Ovary (tissue), 7 donors: ENCODE measurements at regions not wholly inside any gene's neighbourhood (a gene's known extent, or its start where the extent isn't known, plus 50 kb on each side); places are given as distances from the start of the nearest gene placed in this dataset.

Experiments
- DNase-seq, 5 donors: peaks; one replicate each; pipeline ENCODE4 v3.0.0-alpha.2; 2019 to 2020
- H3K27ac ChIP-seq, 2 donors: fragments of 200-600 bp; one replicate each; pipeline versions ENCODE4 v1.5.1 to v1.8.0; 2019 to 2022
- H3K27me3 ChIP-seq: fragments of 200-600 bp; one replicate; pipeline ENCODE4 v1.8.0; 2022
- H3K36me3 ChIP-seq: fragments of 200-600 bp; sonication (generic); one replicate; pipeline ENCODE4 v1.5.1; 2019
- H3K4me1 ChIP-seq: one replicate; pipeline ENCODE4 v1.8.1; 2013; ENCODE audit warnings: mild to moderate bottlenecking, moderate library complexity; ENCODE audit not compliant: insufficient read depth
- H3K4me3 ChIP-seq: fragments of 200-600 bp; sonication (generic); one replicate; pipeline ENCODE4 v1.5.1; 2017
- H3K9me3 ChIP-seq, 2 donors: fragments of 200-600 bp in 1 of 2; sonication (generic) in 1 of 2; one replicate each; pipeline versions ENCODE4 v1.5.1 to v1.8.1; 2013 to 2019; ENCODE audit warnings: mild to moderate bottlenecking in 1 of 2, moderate library complexity in 1 of 2
- EP300 ChIP-seq: sonication (generic); formaldehyde crosslinking; IDR thresholded peaks from one replicate; pipeline ENCODE4 v1.6.1; 2017; ENCODE audit warnings: antibody characterized with exemption
- POLR2A ChIP-seq: fragments of 450-650 bp; IDR thresholded peaks from one replicate; pipeline ENCODE4 v1.6.1; 2017; ENCODE audit warnings: antibody characterized with exemption, mild to moderate bottlenecking, moderate library complexity
- WGBS, 3 donors: extraction: QIAGEN DNeasy Blood & Tissue Kit in 1 of 3; methylation state at CpG; one replicate each; pipeline versions ENCODE4 v1.1.5 to v1.1.7; 2013 to 2017; 5-methylcytosine and 5-hydroxymethylcytosine counted together
- intact Hi-C, 4 donors: fragments of 100-400 bp; cut with DNase I; formaldehyde crosslinking; loops; one replicate each; pipeline versions ENCODE4 v1.11.0 to v1.15.1; 2022 to 2023
- TF ChIP-seq, protein P1 (sequence below), 3 donors: fragments of 450-650 bp in 2 of 3; fragments of 200-600 bp in 1 of 3; IDR thresholded peaks; one replicate each; pipeline versions ENCODE4 v1.5.1 to v1.8.0; 2016 to 2022; ENCODE audit warnings: antibody characterized with exemption in 3 of 3, mild to moderate bottlenecking in 1 of 3
- donor health status: DM: no; HTN: no; CAD: no; lungs with moderate emphysema.
- donor health status: DM: no; HTN: no; CAD: no.
- donor health status: Bipolar disorder and iron deficiency.
- donor health status: DM: no; HTN: no; CAD: no.
- donor health status: DM: yes; HTN: yes; CAD: no.

GRCh38 chr7:91598791-91599190, 281.7 kb downstream of the MTERF1 start:
- Histone ChIP-seq H3K4me3 (no peak overlapping the region), H3K4me1 (no peaks in the 10 kb centered on the region), H3K36me3 (no peaks in the 10 kb centered on the region), H3K27ac (no peak overlapping the region), H3K27me3 (no peaks in the 10 kb centered on the region), H3K9me3 (no peaks in the 10 kb centered on the region)
- intact Hi-C loops = no loop called here
- WGBS, 3 donors = 66 to 72% (median 69%) methylated on average over 1 of the region's 1 CpG
- no peak for DNase-seq
- TF ChIP-seq EP300 (no peak), POLR2A (no peak)

- no peak for TF ChIP-seq POLR2A
- TF ChIP-seq, protein P1, sequence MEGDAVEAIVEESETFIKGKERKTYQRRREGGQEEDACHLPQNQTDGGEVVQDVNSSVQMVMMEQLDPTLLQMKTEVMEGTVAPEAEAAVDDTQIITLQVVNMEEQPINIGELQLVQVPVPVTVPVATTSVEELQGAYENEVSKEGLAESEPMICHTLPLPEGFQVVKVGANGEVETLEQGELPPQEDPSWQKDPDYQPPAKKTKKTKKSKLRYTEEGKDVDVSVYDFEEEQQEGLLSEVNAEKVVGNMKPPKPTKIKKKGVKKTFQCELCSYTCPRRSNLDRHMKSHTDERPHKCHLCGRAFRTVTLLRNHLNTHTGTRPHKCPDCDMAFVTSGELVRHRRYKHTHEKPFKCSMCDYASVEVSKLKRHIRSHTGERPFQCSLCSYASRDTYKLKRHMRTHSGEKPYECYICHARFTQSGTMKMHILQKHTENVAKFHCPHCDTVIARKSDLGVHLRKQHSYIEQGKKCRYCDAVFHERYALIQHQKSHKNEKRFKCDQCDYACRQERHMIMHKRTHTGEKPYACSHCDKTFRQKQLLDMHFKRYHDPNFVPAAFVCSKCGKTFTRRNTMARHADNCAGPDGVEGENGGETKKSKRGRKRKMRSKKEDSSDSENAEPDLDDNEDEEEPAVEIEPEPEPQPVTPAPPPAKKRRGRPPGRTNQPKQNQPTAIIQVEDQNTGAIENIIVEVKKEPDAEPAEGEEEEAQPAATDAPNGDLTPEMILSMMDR (IDR thresholded peaks at IDR 0.05) = no peak
- no peak for TF ChIP-seq EP300
- Histone ChIP-seq H3K27ac (no peak overlapping the region), H3K27me3 (no peaks in the 10 kb centered on the region), H3K4me1 (no peaks in the 10 kb centered on the region), H3K9me3 (no peaks in the 10 kb centered on the region), H3K36me3 (no peaks in the 10 kb centered on the region), H3K4me3 (no peak overlapping the region)
- intact Hi-C loops = no loop called here
- DNase-seq = no peak
These were observed 280.4 kb downstream of the MTERF1 start for GRCh38 chr7:91600112-91600511.

DNA sequence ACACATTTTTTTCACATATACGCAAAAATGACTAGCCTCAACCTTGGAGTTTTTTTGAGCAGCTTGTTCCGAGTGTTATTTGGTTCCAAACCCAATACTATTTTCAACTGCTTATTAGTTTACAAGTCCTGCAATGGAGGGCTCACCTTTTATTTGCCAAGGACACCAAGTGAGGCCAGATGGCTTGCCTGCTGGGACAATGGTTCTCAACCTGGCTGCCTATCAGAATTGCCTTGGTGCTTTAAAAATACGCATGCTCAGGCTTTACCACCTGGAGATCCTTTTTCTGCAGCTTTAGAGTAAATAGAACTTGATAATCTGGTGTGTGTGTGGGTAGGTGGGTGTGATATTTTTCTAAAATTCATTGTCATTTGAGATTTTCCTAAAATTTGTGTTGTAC, 276.8 kb downstream of the MTERF1 start:
- no peak for DNase-seq
- 64 to 75% (median 73%) methylated on average over 3 of the region's 3 CpGs for WGBS, 3 donors
- intact Hi-C loops = no loop called here

GRCh38 chr7:91608606-91609005, 271.9 kb downstream of the MTERF1 start:
- H3K4me3 ChIP-seq = no peak overlapping the region
- no peak for TF ChIP-seq POLR2A
- TF ChIP-seq, protein P1 (IDR thresholded peaks at IDR 0.05) = no peak
- no peaks in the 10 kb centered on the region for H3K9me3 ChIP-seq
- no peaks in the 10 kb centered on the region for H3K4me1 ChIP-seq
- no peak overlapping the region for H3K27ac ChIP-seq
- no peaks in the 10 kb centered on the region for H3K27me3 ChIP-seq
- WGBS, 3 donors = 97 to 99% (median 98%) methylated on average over 2 of the region's 2 CpGs
- no peaks in the 10 kb centered on the region for H3K36me3 ChIP-seq
- intact Hi-C loops = no loop called here
- no peak for DNase-seq

More for the DNA sequence above, 276.8 kb downstream of the MTERF1 start:
- Histone ChIP-seq H3K27ac (no peak overlapping the region), H3K4me1 (no peaks in the 10 kb centered on the region), H3K4me3 (no peak overlapping the region), H3K27me3 (no peaks in the 10 kb centered on the region), H3K9me3 (no peaks in the 10 kb centered on the region), H3K36me3 (no peaks in the 10 kb centered on the region)
- TF ChIP-seq POLR2A = no peak
- TF ChIP-seq, protein P1 (IDR thresholded peaks at IDR 0.05) = no peak
- TF ChIP-seq EP300 = no peak

GRCh38 chr7:91609525-91609924, 271.0 kb downstream of the MTERF1 start:
- TF ChIP-seq, protein P1 (IDR thresholded peaks at IDR 0.05) = no peak
- TF ChIP-seq EP300 = no peak
- no peak for TF ChIP-seq POLR2A

More at GRCh38 chr7:91609525-91609924, 271.0 kb downstream of the MTERF1 start:
- no peak for DNase-seq
- no peak overlapping the region for H3K4me3 ChIP-seq
- intact Hi-C loops = no loop called here
- H3K36me3 ChIP-seq = no peaks in the 10 kb centered on the region
- no peaks in the 10 kb centered on the region for H3K27me3 ChIP-seq
- no peak overlapping the region for H3K27ac ChIP-seq
- no peaks in the 10 kb centered on the region for H3K4me1 ChIP-seq
- H3K9me3 ChIP-seq = no peaks in the 10 kb centered on the region
